NCI-H1436 treated with DMSO at 0.1 percent for 48 hours (cell line): ENCODE measurements at regions not wholly inside any gene's neighbourhood (a gene's known extent, or its start where the extent isn't known, plus 50 kb on each side); places are given as distances from the start of the nearest gene placed in this dataset.
A peak's percentile ranks its signal among the peaks of the same experiment; 100 is the strongest.

ENCODE experiments used
- DNase-seq: peaks from one replicate; lab custom pipeline; 2025; lab: John Stamatoyannopoulos, UW

DNA sequence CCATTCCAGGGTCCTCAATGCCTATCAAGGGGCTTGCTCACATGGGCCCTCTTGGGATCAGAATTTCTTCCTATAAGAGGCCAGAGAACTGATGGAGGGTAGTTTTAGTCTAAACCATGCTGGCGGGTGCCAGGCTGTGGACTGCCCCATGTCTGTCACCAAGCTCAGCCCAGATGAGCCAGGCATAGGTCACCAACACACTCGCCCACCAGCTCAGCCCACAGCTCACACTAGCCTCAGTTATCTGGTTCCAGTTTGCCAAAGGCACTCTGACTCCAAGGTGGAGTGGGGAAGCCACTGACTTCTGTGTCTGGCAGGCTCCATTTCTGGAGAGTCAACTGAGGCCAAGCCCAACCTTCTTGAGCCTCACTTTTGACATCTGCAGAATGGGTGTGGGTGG lies 50.7 kb upstream of the INSYN1 start:
- DNase-seq: no peak

DNA sequence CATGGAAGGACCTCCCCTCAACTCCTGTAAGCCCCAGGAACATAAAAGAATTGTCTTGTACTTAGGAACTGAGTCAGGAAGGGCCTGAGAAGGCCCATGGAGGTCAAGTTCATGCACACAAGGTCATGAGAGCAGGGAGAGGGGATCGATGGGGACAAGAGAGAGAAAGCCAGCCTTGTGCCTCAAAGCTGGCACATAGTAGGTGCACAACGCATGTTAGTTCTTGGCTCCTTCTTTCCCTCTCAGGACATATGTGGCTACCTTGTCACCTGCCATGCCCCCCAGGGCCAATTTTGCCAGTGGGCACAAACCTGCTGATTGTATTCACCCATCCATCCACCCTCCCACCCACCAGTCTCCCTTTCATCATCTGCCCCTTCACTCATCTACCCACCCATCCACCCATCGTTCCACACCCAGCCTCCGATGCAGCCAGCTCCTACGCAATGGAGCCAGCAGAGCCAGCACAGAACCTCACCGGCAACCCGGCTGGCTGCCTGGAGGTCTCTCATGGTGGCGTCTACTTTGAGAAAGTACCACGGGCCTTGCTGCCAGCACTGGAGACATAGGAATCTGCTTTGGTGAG lies 52.4 kb upstream of the INSYN1 start:
- no peak for DNase-seq

DNA sequence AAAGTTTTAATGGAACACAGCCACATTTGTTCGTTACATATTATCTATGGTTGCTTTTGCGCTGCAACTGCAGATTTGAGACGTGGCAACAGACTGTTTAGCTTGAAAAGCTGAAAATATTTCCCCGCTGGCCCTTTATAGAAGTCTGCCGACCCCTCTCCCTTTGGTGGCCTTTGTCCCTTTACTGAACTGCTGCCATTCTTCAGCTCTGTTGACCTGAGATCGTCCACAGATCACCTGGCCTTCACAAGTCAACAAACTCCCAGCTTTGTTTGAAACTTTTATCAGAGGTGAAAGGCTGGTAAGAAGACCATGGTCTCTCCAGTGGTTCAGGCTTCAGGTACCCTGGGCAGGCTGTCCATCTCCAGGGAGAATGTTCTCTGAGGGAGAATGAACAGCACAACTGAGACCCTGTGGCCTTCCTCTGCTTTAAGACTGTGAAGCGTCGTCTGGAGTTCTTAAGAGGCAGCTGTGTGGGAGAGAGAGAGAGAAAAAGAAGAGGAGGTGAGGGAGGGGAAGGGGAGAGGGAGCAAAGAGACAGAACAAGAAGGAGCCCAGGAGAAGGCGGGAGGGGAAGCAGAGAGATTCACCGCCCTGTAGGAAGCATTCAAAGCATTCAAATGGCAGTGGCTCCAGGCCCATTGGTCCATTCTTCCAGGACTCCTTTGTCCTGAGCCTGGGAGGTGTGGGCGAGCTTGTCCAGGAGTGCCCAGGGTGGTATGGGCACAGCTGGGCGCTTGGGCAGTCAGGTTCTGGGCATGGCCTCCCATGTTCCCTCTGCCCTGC lies 53.7 kb upstream of the INSYN1 start:
- DNase-seq: no peak

DNA sequence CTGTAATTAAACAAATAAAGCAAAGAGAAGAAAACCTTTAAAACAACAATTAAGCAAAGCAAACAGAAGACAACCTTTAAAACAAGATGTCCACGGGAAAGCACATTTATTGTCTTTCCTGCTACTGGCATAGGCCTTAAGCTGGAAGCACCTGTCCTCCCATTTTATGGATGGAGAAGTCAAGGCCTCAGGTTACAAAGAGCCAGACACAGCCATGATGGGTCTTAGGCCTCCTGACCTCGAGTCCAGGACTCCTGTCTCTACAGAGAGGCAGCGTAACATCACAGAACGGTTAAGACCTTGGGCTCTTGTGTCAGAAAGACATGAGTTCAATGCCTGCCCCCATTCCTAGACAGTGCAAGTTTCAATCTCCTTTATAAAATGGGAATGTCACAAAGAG lies 54.7 kb upstream of the INSYN1 start:
- DNase-seq: no peak

DNA sequence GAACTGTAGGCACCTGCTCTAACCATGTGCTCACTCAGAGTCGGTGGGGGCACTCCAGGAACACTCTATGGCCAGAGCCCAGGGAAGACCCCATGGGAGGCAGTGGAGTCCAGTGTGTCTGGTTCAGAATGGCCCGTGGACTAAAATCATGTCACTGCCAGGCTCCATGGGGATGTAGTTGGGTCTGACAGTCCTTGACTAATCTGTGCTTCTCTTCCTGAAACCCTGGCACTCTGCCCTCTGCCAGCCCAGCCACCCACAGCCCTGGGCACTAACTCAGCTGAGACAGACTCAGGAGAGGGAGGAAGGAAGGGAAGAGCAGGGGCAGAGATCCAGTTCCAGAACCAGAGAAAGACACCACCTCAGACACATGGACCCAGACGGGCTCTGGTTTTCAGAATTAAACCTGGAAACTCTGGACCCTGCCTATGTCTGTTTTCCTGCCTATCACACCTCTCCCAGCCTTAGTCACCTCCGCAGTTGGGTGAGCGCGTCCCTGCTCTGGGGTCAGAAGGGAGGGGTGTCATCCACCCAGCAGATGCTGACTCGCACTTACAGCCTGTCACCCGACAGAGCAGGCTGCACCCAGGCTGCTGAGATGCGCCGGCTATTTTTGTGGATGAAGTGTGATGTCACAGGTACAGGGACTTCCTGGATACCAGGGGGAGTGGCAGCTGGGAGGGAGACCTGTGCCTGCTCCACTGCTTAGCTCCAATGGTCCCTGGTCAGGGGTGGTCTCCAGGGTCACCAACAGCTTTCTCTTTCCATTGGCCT lies 56.8 kb upstream of the INSYN1 start:
- peak; percentile 6 for DNase-seq

DNA sequence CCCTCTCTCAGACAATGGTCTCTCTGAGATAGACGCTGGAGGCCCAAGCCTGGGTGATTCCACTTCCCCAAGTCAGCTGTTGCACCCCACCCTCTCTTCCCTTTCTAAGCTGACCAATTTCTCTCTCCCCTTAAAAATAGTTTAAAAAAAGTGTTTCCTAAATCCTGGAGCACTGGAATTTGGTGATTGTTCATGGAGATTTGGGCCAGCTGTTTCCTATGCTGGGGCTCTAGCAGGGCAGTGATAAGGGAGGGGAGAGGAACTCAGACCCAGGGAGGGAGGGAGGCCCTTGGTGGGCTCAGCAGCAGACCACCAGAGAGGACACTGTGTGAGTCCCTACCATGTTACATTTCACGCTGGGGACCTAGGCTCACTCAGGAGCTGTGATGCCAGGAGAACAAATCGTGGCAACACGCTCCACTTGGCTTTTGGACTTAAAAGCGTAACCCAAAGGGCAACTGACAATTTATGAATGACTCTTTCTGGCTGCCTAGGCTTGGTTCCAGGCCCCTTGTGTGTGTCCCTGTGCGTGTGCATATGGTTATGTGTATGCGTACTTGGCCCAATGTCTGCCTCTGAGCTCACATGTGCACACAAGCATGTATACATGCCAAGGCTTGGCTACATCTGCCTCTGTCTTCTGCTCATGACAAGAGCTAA lies 59.8 kb upstream of the INSYN1 start:
- no peak for DNase-seq

DNA sequence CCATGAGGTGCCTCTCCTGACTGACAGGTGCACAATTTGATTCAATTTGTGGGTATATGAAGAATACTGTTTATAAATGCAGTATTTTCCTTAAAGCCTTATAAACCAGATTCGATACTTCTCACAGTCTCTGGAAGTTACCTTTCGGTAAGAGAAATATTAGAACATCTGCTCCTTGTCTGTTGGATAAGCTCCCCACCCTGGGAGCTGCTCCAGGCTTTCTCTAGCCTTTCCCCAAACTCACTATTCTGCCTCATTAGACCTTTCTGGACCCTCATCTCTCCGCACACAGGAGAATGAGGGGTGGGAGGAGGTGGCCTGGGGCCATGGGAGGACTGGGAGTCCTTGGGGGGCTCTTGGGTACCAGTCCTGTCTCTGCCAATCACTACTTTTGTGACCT lies 59.8 kb upstream of the TBC1D21 start:
- no peak for DNase-seq

DNA sequence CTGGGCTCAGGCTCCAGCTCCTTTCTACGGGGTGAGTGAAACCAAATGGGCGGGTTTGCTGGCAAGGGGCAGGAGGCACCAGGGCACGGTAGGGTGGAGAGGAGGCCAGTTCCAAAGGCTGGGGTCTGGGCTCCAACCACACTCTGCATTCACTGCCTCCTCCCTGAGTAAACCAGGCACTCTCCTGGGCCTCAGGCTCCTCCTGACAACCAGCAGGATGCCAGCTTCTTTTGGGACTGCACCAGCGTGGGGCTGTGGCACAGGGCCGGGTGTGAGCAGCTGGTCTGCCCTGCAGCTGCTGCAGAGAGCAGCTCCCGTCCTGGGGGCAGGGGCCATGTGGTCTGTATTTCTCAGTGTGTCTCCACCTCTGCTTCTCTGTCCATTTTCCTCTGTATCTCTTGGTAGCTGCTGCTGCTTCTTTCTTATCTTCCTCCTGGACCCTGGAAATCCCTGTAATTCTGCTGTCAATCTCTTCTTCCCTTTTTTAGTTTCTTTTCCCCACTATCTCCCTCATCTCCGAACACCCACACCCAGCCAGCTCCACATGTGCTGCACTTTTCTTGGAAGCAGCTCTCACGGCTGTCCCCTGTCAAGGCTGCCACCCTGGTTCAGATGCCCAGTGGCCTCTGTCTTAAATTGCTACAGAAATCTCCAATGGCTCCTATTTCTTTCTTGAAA lies 54.9 kb upstream of the TBC1D21 start:
- no peak for DNase-seq

DNA sequence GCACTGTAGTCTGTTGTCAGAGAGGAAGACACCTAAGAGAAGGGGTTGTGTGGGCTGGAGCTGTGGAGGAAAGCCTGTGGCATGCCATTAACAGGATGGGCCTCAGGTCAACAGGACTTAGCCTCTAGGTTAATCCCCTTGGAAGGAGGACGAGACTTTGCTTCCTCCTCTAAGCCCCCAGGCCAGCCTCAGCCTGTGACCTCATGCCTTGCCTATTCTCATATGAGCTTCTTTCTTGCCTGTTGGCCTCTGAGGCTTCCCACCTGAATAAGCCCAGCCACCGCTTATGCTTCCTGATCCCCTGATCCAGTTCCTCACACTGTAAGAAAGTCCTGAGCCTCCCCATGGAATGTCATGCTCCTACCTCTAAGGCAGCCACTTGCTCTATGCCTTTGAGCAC lies 52.2 kb upstream of the TBC1D21 start:
- no peak for DNase-seq

DNA sequence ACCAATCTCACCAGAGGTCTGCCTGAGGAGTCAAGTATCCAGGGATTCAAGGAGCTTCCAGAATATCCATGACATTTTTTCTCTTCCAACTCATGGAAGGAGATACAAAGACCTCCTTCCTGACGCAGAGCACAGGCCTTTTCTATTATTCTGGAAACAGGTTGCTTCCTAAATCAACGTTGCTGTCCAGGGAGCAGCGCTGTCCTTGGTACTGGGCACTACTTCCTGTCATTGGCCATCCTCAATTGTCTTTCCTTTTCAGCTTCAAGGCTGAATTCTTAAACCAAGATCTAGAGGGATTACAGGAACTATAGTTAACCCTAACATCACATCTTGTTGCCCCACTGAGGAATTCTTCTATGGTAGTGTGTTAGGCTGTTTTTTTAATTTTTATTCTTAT lies 50.4 kb upstream of the TBC1D21 start:
- DNase-seq: no peak
